Right lobe of liver (tissue), 6 donors: ENCODE measurements at regions not wholly inside any gene's neighbourhood (a gene's known extent, or its start where the extent isn't known, plus 50 kb on each side); places are given as distances from the start of the nearest gene placed in this dataset.

Experiments used
- ATAC-seq, 4 donors: fragments of 200-7000 bp; cut with Tn5 transposase; one replicate each; pipeline ENCODE4 v1.9.1; 2020; ENCODE audit warnings: mild to moderate bottlenecking in 4 of 4, moderate library complexity in 4 of 4
- DNase-seq, 3 donors: peaks; one replicate each; pipeline ENCODE4 v3.0.0-alpha.2; 2020
- H3K27ac ChIP-seq, 3 donors: fragments of 200-600 bp; one replicate each; pipeline ENCODE4 v1.8.0; 2022
- H3K27me3 ChIP-seq, 2 donors: fragments of 200-600 bp; one replicate each; pipeline ENCODE4 v1.8.0; 2022
- H3K36me3 ChIP-seq, 4 donors: fragments of 200-600 bp; sonication (generic) in 1 of 4; one replicate each; pipeline versions ENCODE4 v1.5.1 to v1.8.0; 2017 to 2022; ENCODE audit warnings: control low read depth in 1 of 4
- H3K4me1 ChIP-seq, 4 donors: fragments of 200-600 bp; sonication (generic) in 1 of 4; one replicate each; pipeline versions ENCODE4 v1.5.1 to v1.8.0; 2017 to 2022; ENCODE audit warnings: control low read depth in 1 of 4
- H3K4me3 ChIP-seq, 3 donors: fragments of 200-600 bp; one replicate each; pipeline ENCODE4 v1.8.0; 2022
- H3K9me3 ChIP-seq, 4 donors: fragments of 200-600 bp; sonication (generic) in 1 of 4; one replicate each; pipeline versions ENCODE4 v1.5.1 to v1.8.0; 2017 to 2022; ENCODE audit warnings: control low read depth in 1 of 4
- CTCF ChIP-seq, 4 donors: fragments of 200-600 bp in 3 of 4; fragments of 450-650 bp in 1 of 4; IDR thresholded peaks; one replicate each; pipeline versions ENCODE4 v1.5.1 to v1.8.0; 2016 to 2022; ENCODE audit warnings: antibody characterized with exemption in 4 of 4, mild to moderate bottlenecking in 2 of 4
- POLR2A ChIP-seq: fragments of 450-650 bp; IDR thresholded peaks from one replicate; pipeline ENCODE4 v1.6.1; 2017; ENCODE audit warnings: antibody characterized with exemption, mild to moderate bottlenecking
- WGBS: methylation state at CpG from one replicate; pipeline ENCODE4 v1.1.6; 2018; ENCODE audit warnings: low coverage, low lambda C conversion rate; ENCODE audit not compliant: insufficient coverage; ENCODE audit errors: missing lambda C conversion rate; 5-methylcytosine and 5-hydroxymethylcytosine counted together
- intact Hi-C, 2 donors: fragments of 100-400 bp; cut with DNase I; formaldehyde crosslinking; loops; one replicate each; pipeline versions ENCODE4 v1.11.2 to v1.14.1; 2022
- small RNA-seq, 2 experiments: library from RNA; depleted of rRNA; stranded (forward); fragments of <200 nt; gene quantifications; one replicate each; pipeline ENCODE3, GENCODE V24; 2016
- donor health status: DM: no; HTN: yes; CAD: no.
- donor health status: DM: no; HTN: no; CAD: no.
- donor health status: DM: no; HTN: no; CAD: no.
- donor health status: DM: no; HTN: yes; CAD: no.
- donor health status: DM: no; HTN: yes; CAD: no.

GRCh38 chr7:94849636-94850208 lies 57.7 kb upstream of the PPP1R9A start:
- H3K4me3 ChIP-seq: no peak overlapping the region
- ATAC-seq (no peak), DNase-seq (peak in 1 of 3 donors; percentile 21)
- TF ChIP-seq CTCF (IDR thresholded peaks at IDR 0.05): no peak
- TF ChIP-seq POLR2A: no peak
- no peaks in the 10 kb centered on the region for H3K27me3 ChIP-seq
- 90% methylated on average over 3 of the region's 22 CpGs for WGBS
- intact Hi-C loops: no loop called here
- H3K36me3 ChIP-seq: no peaks in the 10 kb centered on the region
- H3K9me3 ChIP-seq: no peaks in the 10 kb centered on the region
- no peaks in the 10 kb centered on the region for H3K4me1 ChIP-seq
- no peak overlapping the region for H3K27ac ChIP-seq

GRCh38 chr7:94855589-94855988 lies 51.8 kb upstream of the PPP1R9A start:
- TF ChIP-seq CTCF (IDR thresholded peaks at IDR 0.05) (no peak), POLR2A (no peak)
- WGBS: 72% methylated on average over 2 of the region's 2 CpGs
- Histone ChIP-seq H3K9me3 (no peaks in the 10 kb centered on the region), H3K4me1 (no peaks in the 10 kb centered on the region), H3K27me3 (no peaks in the 10 kb centered on the region), H3K27ac (no peak overlapping the region), H3K4me3 (no peak overlapping the region), H3K36me3 (no peaks in the 10 kb centered on the region)
- ATAC-seq (no peak), DNase-seq (no peak)
- intact Hi-C loops: no loop called here

GRCh38 chr7:94856643-94857042 lies 50.8 kb upstream of the PPP1R9A start:
- Histone ChIP-seq H3K4me1 (no peaks in the 10 kb centered on the region), H3K9me3 (no peaks in the 10 kb centered on the region), H3K4me3 (no peak overlapping the region), H3K36me3 (no peaks in the 10 kb centered on the region), H3K27me3 (no peaks in the 10 kb centered on the region), H3K27ac (no peak overlapping the region)
- DNase-seq (no peak), ATAC-seq (no peak)
- intact Hi-C loops: no loop called here
- TF ChIP-seq CTCF (IDR thresholded peaks at IDR 0.05): no peak
- TF ChIP-seq POLR2A: no peak
- WGBS: 67% methylated on average over 1 of the region's 1 CpG

Small RNAs in the stretch of these regions (small RNA-seq; reads per million reads assigned to genes)
- 0 reads per million in 2 experiments for gene RN7SKP129
- 0 reads per million in 2 experiments for gene RNU6-956P
